ENCODE measurements at regions not wholly inside any gene's neighbourhood (a gene's known extent, or its start where the extent isn't known, plus 50 kb on each side); places are given as distances from the start of the nearest gene placed in this dataset.
"Not testable (repeated sequence)": the region's sequence is repeated elsewhere in the genome, so short reads cannot be mapped to it uniquely, and the experiment has no call there.

- no peak for DNase-seq (ENCODE audit: low read depth)
- H3K4me3 ChIP-seq (ENCODE audit: low read depth, low read length): no peak overlapping the region
- no peak for TF ChIP-seq CTCF (conservative IDR thresholded peaks at IDR 0.05; ENCODE audit: low read depth, low read length)
Measured at GRCh38 chr3:34152656-34153055, 354.2 kb downstream of the PDCD6IP start.

- DNase-seq (ENCODE audit: low read depth): no peak
- no peak for TF ChIP-seq CTCF (conservative IDR thresholded peaks at IDR 0.05; ENCODE audit: low read depth, low read length)
- H3K4me3 ChIP-seq (ENCODE audit: low read depth, low read length): no peak overlapping the region
Measured at GRCh38 chr3:34155108-34155507, 356.7 kb downstream of the PDCD6IP start.

GRCh38 chr3:34155666-34156065, 357.2 kb downstream of the PDCD6IP start:
- DNase-seq (ENCODE audit: low read depth): no peak
- H3K4me3 ChIP-seq (ENCODE audit: low read depth, low read length): no peak overlapping the region
- TF ChIP-seq CTCF (conservative IDR thresholded peaks at IDR 0.05; ENCODE audit: low read depth, low read length): no peak

- no peak for TF ChIP-seq CTCF (conservative IDR thresholded peaks at IDR 0.05; ENCODE audit: low read depth, low read length)
- no peak for DNase-seq (ENCODE audit: low read depth)
- H3K4me3 ChIP-seq (ENCODE audit: low read depth, low read length): no peak overlapping the region
Measured at GRCh38 chr3:34157491-34157890, 359.1 kb downstream of the PDCD6IP start.

GRCh38 chr3:34159613-34160420, 361.4 kb downstream of the PDCD6IP start:
- no peak for TF ChIP-seq CTCF (conservative IDR thresholded peaks at IDR 0.05; ENCODE audit: low read depth, low read length)
- H3K4me3 ChIP-seq (ENCODE audit: low read depth, low read length): no peak overlapping the region
- no peak for DNase-seq (ENCODE audit: low read depth)

GRCh38 chr3:34169636-34170035, 371.2 kb downstream of the PDCD6IP start:
- not testable (repeated sequence) for DNase-seq (ENCODE audit: low read depth); H3K4me3 ChIP-seq (ENCODE audit: low read depth, low read length)

GRCh38 chr3:34174740-34175139, 376.3 kb downstream of the PDCD6IP start:
- no peak for TF ChIP-seq CTCF (conservative IDR thresholded peaks at IDR 0.05; ENCODE audit: low read depth, low read length)
- H3K4me3 ChIP-seq (ENCODE audit: low read depth, low read length): no peak overlapping the region
- no peak for DNase-seq (ENCODE audit: low read depth)
